Glutamatergic neuron (in vitro differentiated cells): ENCODE measurements at regions not wholly inside any gene's neighbourhood (a gene's known extent, or its start where the extent isn't known, plus 50 kb on each side); places are given as distances from the start of the nearest gene placed in this dataset.
"Not testable (repeated sequence)": the region's sequence is repeated elsewhere in the genome, so short reads cannot be mapped to it uniquely, and the experiment has no call there.

Experiments
- DNase-seq: peaks from one replicate; pipeline ENCODE4 v3.0.0; 2022
- H3K27ac Mint-ChIP-seq: one replicate; pipeline ENCODE4 v1.8.0; 2020; ENCODE audit warnings: mild to moderate bottlenecking, mixed read lengths, inconsistent platforms; ENCODE audit not compliant: unreplicated experiment
- H3K27me3 Mint-ChIP-seq: one replicate; pipeline ENCODE4 v1.8.0; 2020; ENCODE audit warnings: mild to moderate bottlenecking, moderate library complexity, mixed read lengths, inconsistent platforms; ENCODE audit not compliant: unreplicated experiment
- H3K36me3 Mint-ChIP-seq: one replicate; pipeline ENCODE4 v1.8.0; 2020; ENCODE audit warnings: mild to moderate bottlenecking, mixed read lengths, inconsistent platforms; ENCODE audit not compliant: unreplicated experiment
- H3K4me1 Mint-ChIP-seq: one replicate; pipeline ENCODE4 v1.8.0; 2020; ENCODE audit warnings: mild to moderate bottlenecking, low read depth, mixed read lengths, inconsistent platforms; ENCODE audit not compliant: unreplicated experiment
- H3K4me3 Mint-ChIP-seq: one replicate; pipeline ENCODE4 v1.8.0; 2020; ENCODE audit warnings: mild to moderate bottlenecking, mixed read lengths, inconsistent platforms; ENCODE audit not compliant: unreplicated experiment
- H3K9me3 Mint-ChIP-seq: one replicate; pipeline ENCODE4 v1.8.0; 2020; ENCODE audit warnings: mild to moderate bottlenecking, moderate library complexity, mixed read lengths, inconsistent platforms; ENCODE audit not compliant: unreplicated experiment
- TF ChIP-seq, protein P1 (sequence below): fragments of 200-600 bp; sonication (generic); IDR thresholded peaks from one replicate; pipeline ENCODE4 v1.5.0; 2021; ENCODE audit not compliant: partially characterized antibody, unreplicated experiment

DNA sequence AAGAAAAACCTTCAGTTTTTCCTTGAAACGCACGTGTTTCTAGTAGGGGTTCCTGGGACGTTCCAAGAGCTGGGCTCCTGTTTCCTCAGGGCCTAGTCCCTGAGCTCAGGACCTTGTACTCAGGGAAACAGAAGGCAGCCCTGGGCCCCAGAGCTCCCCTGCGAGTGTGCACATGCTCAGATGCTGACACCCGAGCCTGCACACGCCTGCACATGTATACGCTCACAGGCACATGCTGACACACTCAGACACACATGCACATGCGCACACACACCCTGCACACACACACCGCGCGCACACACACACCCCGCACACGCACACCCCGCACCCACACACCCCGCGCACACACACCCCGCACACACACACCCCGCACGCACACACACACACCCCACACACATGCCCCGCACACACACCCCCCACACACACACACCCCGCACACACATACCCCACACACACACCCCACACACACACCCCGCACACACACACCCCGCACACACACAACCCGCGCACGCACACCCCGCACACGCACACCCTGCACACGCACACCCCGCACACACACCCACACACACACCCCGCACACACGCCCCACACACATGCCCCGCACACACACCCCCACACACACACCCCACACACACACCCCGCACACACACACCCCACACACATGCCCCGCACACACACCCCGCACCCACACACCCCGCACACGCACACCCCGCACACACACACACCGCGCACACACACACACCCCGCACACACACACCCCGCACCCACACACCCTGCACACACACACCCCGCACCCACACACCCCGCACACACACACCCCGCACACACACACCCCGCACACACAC lies 52.2 kb downstream of the CALML3 start:
- peak; percentile 67 for DNase-seq
- H3K4me3 Mint-ChIP-seq: no peak overlapping the region
- peak overlapping the region; percentile 0 for H3K27ac Mint-ChIP-seq
- TF ChIP-seq, protein P1, sequence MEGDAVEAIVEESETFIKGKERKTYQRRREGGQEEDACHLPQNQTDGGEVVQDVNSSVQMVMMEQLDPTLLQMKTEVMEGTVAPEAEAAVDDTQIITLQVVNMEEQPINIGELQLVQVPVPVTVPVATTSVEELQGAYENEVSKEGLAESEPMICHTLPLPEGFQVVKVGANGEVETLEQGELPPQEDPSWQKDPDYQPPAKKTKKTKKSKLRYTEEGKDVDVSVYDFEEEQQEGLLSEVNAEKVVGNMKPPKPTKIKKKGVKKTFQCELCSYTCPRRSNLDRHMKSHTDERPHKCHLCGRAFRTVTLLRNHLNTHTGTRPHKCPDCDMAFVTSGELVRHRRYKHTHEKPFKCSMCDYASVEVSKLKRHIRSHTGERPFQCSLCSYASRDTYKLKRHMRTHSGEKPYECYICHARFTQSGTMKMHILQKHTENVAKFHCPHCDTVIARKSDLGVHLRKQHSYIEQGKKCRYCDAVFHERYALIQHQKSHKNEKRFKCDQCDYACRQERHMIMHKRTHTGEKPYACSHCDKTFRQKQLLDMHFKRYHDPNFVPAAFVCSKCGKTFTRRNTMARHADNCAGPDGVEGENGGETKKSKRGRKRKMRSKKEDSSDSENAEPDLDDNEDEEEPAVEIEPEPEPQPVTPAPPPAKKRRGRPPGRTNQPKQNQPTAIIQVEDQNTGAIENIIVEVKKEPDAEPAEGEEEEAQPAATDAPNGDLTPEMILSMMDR: no peak
- H3K27me3 Mint-ChIP-seq: peaks cover 10% of the 10 kb centered on the region
- peaks cover 2% of the 10 kb centered on the region for H3K9me3 Mint-ChIP-seq
- peaks cover 5% of the 10 kb centered on the region for H3K36me3 Mint-ChIP-seq
- peaks cover 15% of the 10 kb centered on the region for H3K4me1 Mint-ChIP-seq

DNA sequence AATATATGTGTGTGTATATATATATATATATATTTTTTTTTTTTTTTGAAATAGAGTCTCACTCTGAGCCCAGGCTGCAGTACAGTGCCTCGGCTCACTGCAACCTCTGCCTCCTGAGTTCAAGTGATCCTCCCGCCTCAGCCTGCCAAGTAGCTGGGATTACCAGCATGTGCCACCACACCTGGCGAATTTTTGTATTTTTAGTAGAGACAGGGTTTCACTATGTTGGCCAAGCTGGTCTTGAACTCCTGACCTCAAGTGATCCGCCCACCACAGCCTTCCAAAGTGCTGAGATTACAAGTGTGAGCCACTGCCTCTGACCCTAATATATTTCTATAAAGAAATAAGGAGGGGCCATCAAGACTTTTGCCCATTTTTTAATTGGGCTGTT lies 55.3 kb downstream of the CALML3 start:
- H3K4me3 Mint-ChIP-seq, H3K27me3 Mint-ChIP-seq, H3K36me3 Mint-ChIP-seq, DNase-seq, H3K27ac Mint-ChIP-seq, H3K9me3 Mint-ChIP-seq: not testable (repeated sequence)
- peaks cover 17% of the 10 kb centered on the region for H3K4me1 Mint-ChIP-seq

DNA sequence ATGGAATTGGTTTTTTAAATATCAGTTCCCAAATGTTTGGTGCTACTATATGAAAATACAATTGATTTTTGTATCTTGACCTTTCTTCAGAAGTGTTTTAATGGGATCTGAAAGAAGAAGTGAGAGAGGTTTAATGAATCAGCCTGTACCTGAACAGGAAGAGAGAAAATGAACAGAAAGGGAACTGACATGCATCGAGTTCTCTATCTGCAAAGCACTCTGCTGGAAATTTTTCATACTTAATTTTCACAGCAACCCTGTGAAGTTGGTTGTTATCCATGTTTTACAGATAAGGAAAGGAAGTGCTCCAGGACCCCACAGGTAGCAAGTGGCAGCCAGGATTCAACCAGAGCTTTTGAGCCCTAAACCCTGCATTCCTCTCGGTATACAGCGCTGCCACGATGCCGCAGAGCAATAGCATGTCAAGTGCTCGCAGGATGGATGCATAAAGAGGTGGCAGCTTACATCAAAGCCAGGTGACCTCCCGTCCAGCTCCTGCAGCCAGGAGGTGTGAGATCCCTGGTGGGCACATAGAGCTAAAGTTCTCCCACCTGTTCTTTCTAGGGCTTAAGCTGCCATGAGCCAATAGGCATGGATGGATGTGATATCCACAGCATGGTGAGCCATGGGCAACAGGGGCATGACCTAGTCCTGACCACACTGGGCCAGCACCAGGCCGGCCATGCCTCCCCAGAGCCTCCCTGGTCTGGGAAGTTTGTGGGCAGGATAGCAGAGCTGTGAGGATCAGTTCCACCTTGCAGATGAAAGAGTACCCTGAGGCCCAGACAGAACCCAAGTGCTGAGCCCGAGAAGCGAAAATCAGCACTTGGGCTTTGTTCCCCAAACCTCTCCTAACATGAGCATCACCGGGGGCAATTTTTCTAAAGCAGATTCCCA lies 57.2 kb downstream of the CALML3 start:
- TF ChIP-seq, protein P1: no peak
- peaks cover 5% of the 10 kb centered on the region for H3K36me3 Mint-ChIP-seq
- peaks cover 2% of the 10 kb centered on the region for H3K9me3 Mint-ChIP-seq
- DNase-seq: peak; percentile 2
- H3K4me1 Mint-ChIP-seq: peaks cover 13% of the 10 kb centered on the region
- no peak overlapping the region for H3K4me3 Mint-ChIP-seq
- peaks cover 3% of the 10 kb centered on the region for H3K27me3 Mint-ChIP-seq
- H3K27ac Mint-ChIP-seq: no peak overlapping the region

DNA sequence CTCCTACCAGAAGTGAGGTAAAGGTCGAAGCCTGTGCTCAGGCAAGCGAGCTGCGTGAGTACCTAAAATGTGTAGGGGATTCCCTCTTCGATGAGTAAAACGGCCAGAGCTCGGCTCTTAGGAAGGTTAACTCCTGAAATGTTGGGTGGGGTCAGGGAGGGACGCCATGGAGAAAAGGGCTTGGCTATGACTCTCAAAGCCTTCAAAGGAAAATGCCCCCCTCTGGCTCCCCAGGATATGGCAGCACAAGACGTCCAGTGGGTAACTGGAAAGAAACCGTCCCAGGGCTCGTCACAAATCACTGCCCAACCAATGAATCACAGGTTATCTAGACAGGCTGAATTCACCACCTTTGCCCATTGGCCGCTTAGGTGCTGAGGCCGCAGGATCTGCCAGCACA lies 58.0 kb downstream of the CALML3 start:
- H3K9me3 Mint-ChIP-seq: peaks cover 2% of the 10 kb centered on the region
- no peak overlapping the region for H3K4me3 Mint-ChIP-seq
- peaks cover 1% of the 10 kb centered on the region for H3K27me3 Mint-ChIP-seq
- peaks cover 14% of the 10 kb centered on the region for H3K4me1 Mint-ChIP-seq
- H3K36me3 Mint-ChIP-seq: peaks cover 5% of the 10 kb centered on the region
- no peak overlapping the region for H3K27ac Mint-ChIP-seq
- TF ChIP-seq, protein P1: no peak
- DNase-seq: no peak

DNA sequence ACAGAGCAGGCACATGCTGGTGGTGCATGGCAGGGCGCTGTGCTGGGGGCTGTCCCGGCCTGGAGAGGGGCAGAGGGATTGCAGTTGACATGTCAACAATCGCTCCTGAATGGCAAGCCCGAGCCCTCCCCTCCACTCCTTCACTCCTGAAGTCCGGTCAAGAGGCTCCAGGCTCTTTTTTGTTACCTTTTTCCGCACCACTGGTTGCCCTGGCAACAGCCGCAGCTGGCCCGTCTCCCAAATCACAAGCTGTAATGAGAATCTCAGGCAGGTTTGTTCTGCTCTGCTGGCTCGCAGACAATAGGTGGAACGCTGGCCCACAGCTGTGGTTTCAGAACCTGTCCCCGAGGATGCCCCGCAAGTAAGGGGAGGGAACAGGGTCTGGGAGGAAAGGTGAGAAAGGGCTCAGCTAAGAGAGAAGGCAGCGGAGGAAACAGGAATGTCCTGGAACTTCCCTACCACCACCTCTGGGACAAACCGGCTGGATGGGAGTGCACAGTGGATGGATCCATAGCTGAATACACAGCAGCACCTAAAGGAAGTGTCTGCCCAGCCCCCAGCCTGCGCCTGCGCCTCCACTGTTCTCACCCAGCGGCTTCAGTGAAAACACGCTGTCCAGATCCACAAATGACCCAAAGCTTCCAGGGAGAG lies 58.9 kb downstream of the CALML3 start:
- peak; percentile 51 for DNase-seq
- TF ChIP-seq, protein P1: no peak
- H3K9me3 Mint-ChIP-seq: peaks cover 2% of the 10 kb centered on the region
- H3K27me3 Mint-ChIP-seq: no peaks in the 10 kb centered on the region
- no peak overlapping the region for H3K27ac Mint-ChIP-seq
- peaks cover 14% of the 10 kb centered on the region for H3K4me1 Mint-ChIP-seq
- H3K36me3 Mint-ChIP-seq: peaks cover 5% of the 10 kb centered on the region
- no peak overlapping the region for H3K4me3 Mint-ChIP-seq
